D721Med (cell line): ENCODE measurements at regions not wholly inside any gene's neighbourhood (a gene's known extent, or its start where the extent isn't known, plus 50 kb on each side); places are given as distances from the start of the nearest gene placed in this dataset.

Experiments used
- DNase-seq: peaks from one replicate; pipeline ENCODE4 v3.0.0; 2011; ENCODE audit warnings: low spot score; ENCODE audit not compliant: insufficient read length
- FAIRE-seq: peaks from 2 replicates; lab custom pipeline; 2011; peaks lifted over from hg19 to GRCh38; lab: Jason Lieb, UNC
- CTCF ChIP-seq: IDR thresholded peaks from 2 replicates; pipeline ENCODE4 v1.5.1; 2012; ENCODE audit warnings: mild to moderate bottlenecking, control low read depth; ENCODE audit not compliant: insufficient read depth; ENCODE audit errors: missing control alignments

- no peak for DNase-seq
- no peak for TF ChIP-seq CTCF
- no peak for FAIRE-seq
Observed at GRCh38 chr3:159779883-159780282, 208.8 kb upstream of the IL12A start.

GRCh38 chr3:159781867-159782266 lies 206.8 kb upstream of the IL12A start:
- TF ChIP-seq CTCF: no peak
- DNase-seq (no peak), FAIRE-seq (no peak)

- DNase-seq (no peak), FAIRE-seq (no peak)
- TF ChIP-seq CTCF: no peak
Observed at GRCh38 chr3:159782724-159783421, 205.8 kb upstream of the IL12A start.

- FAIRE-seq (no peak), DNase-seq (no peak)
- TF ChIP-seq CTCF: no peak
Observed at GRCh38 chr3:159783780-159784742, 204.6 kb upstream of the IL12A start.

- DNase-seq: no peak
- FAIRE-seq: no peak
- no peak for TF ChIP-seq CTCF
Observed at GRCh38 chr3:159785273-159785708, 203.3 kb upstream of the IL12A start.

GRCh38 chr3:159786489-159787177 lies 202.0 kb upstream of the IL12A start:
- DNase-seq (no peak), FAIRE-seq (no peak)
- TF ChIP-seq CTCF: no peak
